PC-3 (cell line): ENCODE measurements at regions not wholly inside any gene's neighbourhood (a gene's known extent, or its start where the extent isn't known, plus 50 kb on each side); places are given as distances from the start of the nearest gene placed in this dataset.

Source experiments
- ATAC-seq: fragments of 200-7000 bp; cut with Tn5 transposase; 2 replicates; pipeline ENCODE4 v1.9.1; 2020; ENCODE audit warnings: mild to moderate bottlenecking, moderate library complexity
- BruUV-seq: library from RNA; stranded (reverse); fragments of 400-500 nt; replicated peaks from 2 replicates; lab custom pipeline; 2021; lab: Mats Ljungman, UMichigan
- CTCF ChIA-PET: fragments of 300-600 bp; sonication (Branson Sonifier 250); formaldehyde crosslinking; loops from one replicate; lab custom pipeline; 2022; ENCODE audit warnings: antibody characterized with exemption; lab: Charles Lee
- POLR2A ChIA-PET: fragments of 300-600 bp; sonication (Branson Sonifier 250); formaldehyde crosslinking; loops from one replicate; lab custom pipeline; 2022; ENCODE audit warnings: antibody characterized with exemption; ENCODE audit not compliant: unreplicated experiment; lab: Charles Lee
- DNase-seq: peaks from one replicate; pipeline ENCODE4 v3.0.0-alpha.2; 2015
- H2AFZ ChIP-seq: fragments of 300-600 bp; sonication (generic); 2 replicates; pipeline ENCODE4 v1.6.0; 2016; ENCODE audit warnings: antibody characterized with exemption, low read length
- H3F3A ChIP-seq: fragments of 300-600 bp; sonication (generic); one replicate; pipeline ENCODE4 v1.6.0; 2017; ENCODE audit warnings: antibody characterized with exemption, low read length, control low read depth, mild to moderate bottlenecking; ENCODE audit not compliant: unreplicated experiment
- H3K27ac ChIP-seq: fragments of 300-600 bp; sonication (generic); 2 replicates; pipeline ENCODE4 v1.5.1; 2016; ENCODE audit warnings: mild to moderate bottlenecking, low read length
- H3K27me3 ChIP-seq: fragments of 300-600 bp; sonication (generic); 2 replicates; pipeline ENCODE4 v1.6.1; 2016; ENCODE audit warnings: low read length, mixed read lengths
- H3K36me3 ChIP-seq: fragments of 300-600 bp; sonication (generic); 2 replicates; pipeline ENCODE4 v1.6.1; 2016; ENCODE audit warnings: low read depth, mixed run types, low read length, mixed read lengths
- H3K4me1 ChIP-seq: fragments of 300-600 bp; sonication (generic); 2 replicates; pipeline ENCODE4 v1.5.1; 2016; ENCODE audit warnings: low read length; ENCODE audit not compliant: insufficient read depth
- H3K4me2 ChIP-seq: fragments of 300-600 bp; sonication (generic); 2 replicates; pipeline ENCODE4 v1.6.0; 2016; ENCODE audit warnings: low read length
- H3K4me3 ChIP-seq: fragments of 300-600 bp; sonication (generic); 2 replicates; pipeline ENCODE4 v1.5.1; 2016; ENCODE audit warnings: mild to moderate bottlenecking, low read length, mixed read lengths
- H3K79me2 ChIP-seq: fragments of 300-600 bp; sonication (generic); 2 replicates; pipeline ENCODE4 v1.6.1; 2017; ENCODE audit warnings: low read length, mixed read lengths
- H3K9ac ChIP-seq: fragments of 300-600 bp; sonication (generic); 2 replicates; pipeline ENCODE4 v1.6.0; 2016; ENCODE audit warnings: mild to moderate bottlenecking, low read length
- H3K9me2 ChIP-seq: fragments of 300-600 bp; sonication (generic); replicated peaks from 2 replicates; pipeline ENCODE4 v1.6.1; 2016; ENCODE audit warnings: mixed run types, low read length, mixed read lengths
- H3K9me3 ChIP-seq: fragments of 300-600 bp; sonication (generic); 2 replicates; pipeline ENCODE4 v1.6.1; 2016; ENCODE audit warnings: low read length, mixed read lengths
- H4K20me1 ChIP-seq: fragments of 300-600 bp; sonication (generic); 2 replicates; pipeline ENCODE4 v1.6.1; 2016; ENCODE audit warnings: low read length, mixed read lengths
- CTCF ChIP-seq: fragments of 300-600 bp; sonication (generic); conservative IDR thresholded peaks from 2 replicates; pipeline ENCODE4 v1.5.1; 2017; ENCODE audit warnings: antibody characterized with exemption, low read depth, mild to moderate bottlenecking, low read length
- EZH2 ChIP-seq: fragments of 300-600 bp; sonication (generic); IDR thresholded peaks from one replicate; pipeline ENCODE4 v1.6.1; 2017; ENCODE audit warnings: antibody characterized with exemption, mild to moderate bottlenecking, low read length; ENCODE audit not compliant: unreplicated experiment
- EZH2phosphoT487 ChIP-seq: fragments of 300-600 bp; sonication (generic); IDR thresholded peaks from 2 replicates; pipeline ENCODE4 v1.6.1; 2018; ENCODE audit warnings: mild to moderate bottlenecking, antibody characterized with exemption, low read length, borderline replicate concordance
- intact Hi-C: fragments of 100-400 bp; cut with micrococcal nuclease; formaldehyde crosslinking; loops from 2 replicates; pipeline ENCODE4 v1.9.0; 2023

DNA sequence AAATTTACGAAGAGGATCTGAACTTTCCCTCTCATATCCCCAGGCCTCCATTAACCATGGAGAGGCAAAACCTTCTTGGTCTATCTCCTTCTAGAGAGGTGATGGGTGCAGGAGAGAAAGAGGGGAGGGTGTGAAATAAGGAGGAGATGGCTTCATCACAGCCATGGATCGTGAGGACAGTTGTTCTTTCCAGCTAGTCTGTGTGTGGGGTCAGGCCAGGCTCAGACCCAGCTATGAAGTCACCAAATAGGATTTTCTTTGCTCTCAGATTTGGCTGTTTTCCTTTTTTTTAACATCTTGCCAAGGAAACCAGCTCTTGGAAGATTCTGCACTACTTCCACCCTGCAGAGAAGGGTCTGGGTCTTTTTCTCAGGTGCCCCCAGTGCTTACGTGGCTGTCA lies 64.9 kb upstream of the FAM181A start:
- Histone ChIP-seq H3K9me2 (no peaks in the 10 kb centered on the region), H3K4me1 (no peaks in the 10 kb centered on the region), H2AFZ (no peak overlapping the region), H3K9ac (no peak overlapping the region), H3F3A (no peaks in the 10 kb centered on the region), H3K27ac (no peak overlapping the region), H4K20me1 (no peaks in the 10 kb centered on the region), H3K4me3 (no peak overlapping the region), H3K36me3 (no peaks in the 10 kb centered on the region), H3K79me2 (no peaks in the 10 kb centered on the region), H3K27me3 (peaks cover 70% of the 10 kb centered on the region), H3K9me3 (no peaks in the 10 kb centered on the region), H3K4me2 (no peak overlapping the region)
- ChIA-PET CTCF (no interaction called here), POLR2A (no interaction called here)
- BruUV-seq = no TSS peak
- intact Hi-C loops = no loop called here
- no peak for DNase-seq
- ATAC-seq = no peak
- TF ChIP-seq CTCF (no peak), EZH2phosphoT487 (no peak), EZH2 (no peak)

DNA sequence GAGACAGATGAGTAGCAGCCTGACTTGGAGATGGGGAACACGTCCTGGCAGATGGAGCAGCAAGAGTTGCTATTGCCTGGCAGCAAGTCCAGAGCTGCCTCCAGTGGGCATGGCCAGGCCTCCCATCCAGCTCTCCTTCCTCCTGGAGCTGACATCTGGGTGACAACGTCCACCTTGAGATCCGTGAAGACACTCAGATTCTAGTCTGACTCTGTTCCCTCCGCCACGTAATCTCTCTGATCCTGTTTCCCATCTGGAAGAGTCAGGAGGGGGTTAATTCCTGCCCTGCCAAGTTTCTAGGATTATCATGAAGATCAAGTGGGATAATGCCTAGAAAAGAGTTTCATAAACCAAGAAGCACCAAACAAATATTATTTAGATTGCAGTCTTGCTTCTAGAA lies 65.3 kb upstream of the FAM181A start:
- intact Hi-C loops = no loop called here
- Histone ChIP-seq H3K4me2 (no peak overlapping the region), H3K27me3 (peaks cover 71% of the 10 kb centered on the region), H3K9ac (no peak overlapping the region), H3K4me1 (no peaks in the 10 kb centered on the region), H3K27ac (no peak overlapping the region), H4K20me1 (no peaks in the 10 kb centered on the region), H2AFZ (no peak overlapping the region), H3K79me2 (no peaks in the 10 kb centered on the region), H3F3A (no peaks in the 10 kb centered on the region), H3K4me3 (no peak overlapping the region), H3K9me3 (no peaks in the 10 kb centered on the region), H3K9me2 (no peaks in the 10 kb centered on the region), H3K36me3 (no peaks in the 10 kb centered on the region)
- ChIA-PET CTCF (no interaction called here), POLR2A (no interaction called here)
- no peak for TF ChIP-seq EZH2
- no peak for TF ChIP-seq EZH2phosphoT487
- no peak for TF ChIP-seq CTCF
- DNase-seq (no peak), ATAC-seq (no peak)
- no TSS peak for BruUV-seq

DNA sequence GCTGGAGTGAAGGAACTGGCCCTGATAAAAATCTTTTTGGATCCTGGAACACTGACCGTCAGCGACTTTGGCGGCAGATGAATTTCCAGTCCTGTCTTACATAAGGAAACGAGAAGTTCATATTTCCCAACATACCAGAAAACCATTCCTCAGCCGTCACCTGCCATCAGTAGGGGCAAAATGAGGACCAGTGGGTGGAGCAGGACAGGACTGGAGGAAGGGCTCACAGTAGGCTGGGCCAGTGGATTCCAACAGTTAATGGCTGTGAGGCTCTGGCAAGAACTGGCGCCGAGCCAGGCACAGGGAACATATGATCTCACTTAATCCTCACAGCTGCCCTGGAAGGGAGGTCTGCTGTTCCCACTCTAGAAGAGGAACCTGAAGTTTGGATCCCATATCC lies 67.2 kb upstream of the FAM181A start:
- H3K36me3 ChIP-seq = no peaks in the 10 kb centered on the region
- no peaks in the 10 kb centered on the region for H3K79me2 ChIP-seq
- H4K20me1 ChIP-seq = no peaks in the 10 kb centered on the region
- ATAC-seq (no peak), DNase-seq (no peak)
- TF ChIP-seq CTCF (no peak), EZH2 (no peak)
- H3K4me1 ChIP-seq = no peaks in the 10 kb centered on the region
- H3K27me3 ChIP-seq = peaks cover 72% of the 10 kb centered on the region
- H3K9me2 ChIP-seq = no peaks in the 10 kb centered on the region
- H3K4me2 ChIP-seq = no peak overlapping the region
- POLR2A ChIA-PET = no interaction called here
- no peak overlapping the region for H3K27ac ChIP-seq
- no TSS peak for BruUV-seq
- no peak overlapping the region for H3K9ac ChIP-seq
- no peaks in the 10 kb centered on the region for H3K9me3 ChIP-seq
- no peak overlapping the region for H2AFZ ChIP-seq
- H3F3A ChIP-seq = no peaks in the 10 kb centered on the region
- CTCF ChIA-PET = no interaction called here
- intact Hi-C loops = no loop called here
- no peak overlapping the region for H3K4me3 ChIP-seq
